GM19372 (cell line): ENCODE measurements at regions not wholly inside any gene's neighbourhood (a gene's known extent, or its start where the extent isn't known, plus 50 kb on each side); places are given as distances from the start of the nearest gene placed in this dataset.
"Not testable (repeated sequence)": the region's sequence is repeated elsewhere in the genome, so short reads cannot be mapped to it uniquely, and the experiment has no call there.

Experiments used
- ATAC-seq: cut with Tn5 transposase; IDR thresholded peaks from one replicate; pipeline ENCODE4 v1.9.1; 2021; ENCODE audit warnings: mild to moderate bottlenecking, low read depth, moderate library complexity; ENCODE audit not compliant: unreplicated experiment

- no peak for ATAC-seq
These were observed 104.6 kb downstream of the RAP2B start for GRCh38 chr3:153266619-153267018.

GRCh38 chr3:153268564-153269279 is 106.7 kb downstream of the RAP2B start:
- ATAC-seq = no peak

- ATAC-seq = no peak
These were observed 107.7 kb downstream of the RAP2B start for GRCh38 chr3:153269730-153270129.

- no peak for ATAC-seq
These were observed 111.2 kb downstream of the RAP2B start for GRCh38 chr3:153273217-153273616.

GRCh38 chr3:153273767-153274435 is 111.9 kb downstream of the RAP2B start:
- no peak for ATAC-seq

GRCh38 chr3:153274561-153274960 is 112.5 kb downstream of the RAP2B start:
- no peak for ATAC-seq

- no peak for ATAC-seq
These were observed 113.5 kb downstream of the RAP2B start for GRCh38 chr3:153275514-153275913.

- ATAC-seq = no peak
These were observed 115.0 kb downstream of the RAP2B start for GRCh38 chr3:153277029-153277428.

GRCh38 chr3:153281236-153281997 is 119.4 kb downstream of the RAP2B start:
- not testable (repeated sequence) for ATAC-seq

- ATAC-seq = no peak
These were observed 120.3 kb downstream of the RAP2B start for GRCh38 chr3:153282355-153282754.

GRCh38 chr3:153284282-153284938 is 122.4 kb downstream of the RAP2B start:
- no peak for ATAC-seq

- ATAC-seq = no peak
These were observed 123.2 kb downstream of the RAP2B start for GRCh38 chr3:153285194-153285641.

- no peak for ATAC-seq
These were observed 124.0 kb downstream of the RAP2B start for GRCh38 chr3:153285982-153286381.

- ATAC-seq = no peak
These were observed 125.0 kb downstream of the RAP2B start for GRCh38 chr3:153287017-153287416.

- no peak for ATAC-seq
These were observed 127.3 kb downstream of the RAP2B start for GRCh38 chr3:153289334-153289808.

GRCh38 chr3:153290268-153291015 is 128.4 kb downstream of the RAP2B start:
- no peak for ATAC-seq

GRCh38 chr3:153291059-153291685 is 129.1 kb downstream of the RAP2B start:
- peak; percentile 56 for ATAC-seq

- no peak for ATAC-seq
These were observed 131.2 kb downstream of the RAP2B start for GRCh38 chr3:153293265-153293664.

- ATAC-seq = no peak
These were observed 133.9 kb downstream of the RAP2B start for GRCh38 chr3:153295901-153296300.
